Nephron progenitor cell (in vitro differentiated cells): ENCODE measurements at regions not wholly inside any gene's neighbourhood (a gene's known extent, or its start where the extent isn't known, plus 50 kb on each side); places are given as distances from the start of the nearest gene placed in this dataset.

Experiments used
- DNase-seq: peaks from one replicate; pipeline ENCODE4 v3.0.0; 2021
- H3K27ac Mint-ChIP-seq: 2 replicates; pipeline ENCODE4 v1.8.0; 2021; ENCODE audit warnings: mild to moderate bottlenecking, moderate library complexity, mixed read lengths
- H3K27me3 Mint-ChIP-seq: 2 replicates; pipeline ENCODE4 v1.8.0; 2021; ENCODE audit warnings: mild to moderate bottlenecking, low read depth, mixed read lengths; ENCODE audit not compliant: poor library complexity
- H3K36me3 Mint-ChIP-seq: 2 replicates; pipeline ENCODE4 v1.8.0; 2021; ENCODE audit warnings: low read depth, mixed read lengths
- H3K4me1 Mint-ChIP-seq: 2 replicates; pipeline ENCODE4 v1.8.0; 2021; ENCODE audit warnings: mixed read lengths
- H3K4me3 Mint-ChIP-seq: 2 replicates; pipeline ENCODE4 v1.8.0; 2021; ENCODE audit warnings: mild to moderate bottlenecking, moderate library complexity, mixed read lengths
- H3K9me3 Mint-ChIP-seq: 2 replicates; pipeline ENCODE4 v1.8.0; 2021; ENCODE audit warnings: mild to moderate bottlenecking, moderate library complexity, mixed read lengths
- CTCF ChIP-seq: fragments of 200-600 bp; sonication (generic); IDR thresholded peaks from 2 replicates; pipeline ENCODE4 v1.5.0; 2021; ENCODE audit warnings: antibody characterized with exemption

- Mint-ChIP-seq H3K27me3 (no peaks in the 10 kb centered on the region), H3K4me3 (no peak overlapping the region), H3K4me1 (peaks cover 20% of the 10 kb centered on the region), H3K9me3 (no peaks in the 10 kb centered on the region), H3K36me3 (no peaks in the 10 kb centered on the region), H3K27ac (no peak overlapping the region)
- TF ChIP-seq CTCF = no peak
- no peak for DNase-seq
Measured at GRCh38 chr1:29934255-29934772, 698.0 kb downstream of the PTPRU start.

- Mint-ChIP-seq H3K36me3 (no peaks in the 10 kb centered on the region), H3K9me3 (no peaks in the 10 kb centered on the region), H3K27me3 (no peaks in the 10 kb centered on the region), H3K27ac (no peak overlapping the region), H3K4me1 (peaks cover 25% of the 10 kb centered on the region), H3K4me3 (no peak overlapping the region)
- no peak for DNase-seq
- TF ChIP-seq CTCF = no peak
Measured at GRCh38 chr1:29933067-29933466, 696.7 kb downstream of the PTPRU start.

- Mint-ChIP-seq H3K27ac (no peak overlapping the region), H3K36me3 (no peaks in the 10 kb centered on the region), H3K9me3 (no peaks in the 10 kb centered on the region), H3K4me3 (no peak overlapping the region), H3K4me1 (peaks cover 25% of the 10 kb centered on the region), H3K27me3 (no peaks in the 10 kb centered on the region)
- no peak for DNase-seq
- no peak for TF ChIP-seq CTCF
Measured at GRCh38 chr1:29932626-29933025, 696.3 kb downstream of the PTPRU start.

GRCh38 chr1:29931477-29932175 lies 695.3 kb downstream of the PTPRU start:
- no peak overlapping the region for H3K4me3 Mint-ChIP-seq
- H3K36me3 Mint-ChIP-seq = no peaks in the 10 kb centered on the region
- H3K9me3 Mint-ChIP-seq = no peaks in the 10 kb centered on the region
- H3K4me1 Mint-ChIP-seq = peaks cover 25% of the 10 kb centered on the region
- TF ChIP-seq CTCF = no peak
- no peak overlapping the region for H3K27ac Mint-ChIP-seq
- DNase-seq = no peak
- H3K27me3 Mint-ChIP-seq = no peaks in the 10 kb centered on the region

GRCh38 chr1:29925058-29925457 lies 688.7 kb downstream of the PTPRU start:
- Mint-ChIP-seq H3K36me3 (no peaks in the 10 kb centered on the region), H3K4me3 (no peak overlapping the region)
- no peak for TF ChIP-seq CTCF

GRCh38 chr1:29924017-29924431 lies 687.7 kb downstream of the PTPRU start:
- TF ChIP-seq CTCF = no peak
- Mint-ChIP-seq H3K4me3 (no peak overlapping the region), H3K36me3 (no peaks in the 10 kb centered on the region), H3K27me3 (peaks cover 8% of the 10 kb centered on the region), H3K4me1 (peaks cover 27% of the 10 kb centered on the region), H3K9me3 (no peaks in the 10 kb centered on the region), H3K27ac (peak overlapping the region; percentile 52)
- DNase-seq = no peak

More at GRCh38 chr1:29925058-29925457, 688.7 kb downstream of the PTPRU start:
- no peak overlapping the region for H3K27ac Mint-ChIP-seq
- H3K27me3 Mint-ChIP-seq = peaks cover 8% of the 10 kb centered on the region
- no peaks in the 10 kb centered on the region for H3K9me3 Mint-ChIP-seq
- no peak for DNase-seq
- H3K4me1 Mint-ChIP-seq = peaks cover 27% of the 10 kb centered on the region
